IMR-90 (cell line): ENCODE measurements at regions not wholly inside any gene's neighbourhood (a gene's known extent, or its start where the extent isn't known, plus 50 kb on each side); places are given as distances from the start of the nearest gene placed in this dataset.

Experiments
- ATAC-seq: fragments of 200-7000 bp; cut with Tn5 transposase; 2 replicates; pipeline ENCODE4 v1.9.1; 2020; ENCODE audit warnings: low read depth, mild to moderate bottlenecking, moderate library complexity
- BruUV-seq: library from RNA; stranded (reverse); fragments of 400-500 nt; replicated peaks from 2 replicates; lab custom pipeline; 2021; lab: Mats Ljungman, UMichigan
- CTCF ChIA-PET: fragments of 300-600 bp; formaldehyde crosslinking; extraction: SDS; loops from one replicate; lab custom pipeline; 2021; ENCODE audit warnings: antibody characterized with exemption; lab: Yijun Ruan, JAX
- POLR2A ChIA-PET: fragments of 300-600 bp; sonication (Branson Sonifier 250); formaldehyde crosslinking; loops from one replicate; lab custom pipeline; 2022; ENCODE audit warnings: antibody characterized with exemption; ENCODE audit not compliant: unreplicated experiment; lab: Charles Lee
- DNase-seq: peaks from one replicate; pipeline ENCODE4 v3.0.0; 2013
- H2AFZ ChIP-seq: replicated peaks from 2 replicates; pipeline ENCODE3; 2013; ENCODE audit warnings: low read length, mild to moderate bottlenecking; ENCODE audit not compliant: poor library complexity
- H2AK5ac ChIP-seq: 2 replicates; pipeline ENCODE4 v1.6.1; 2013; ENCODE audit warnings: low read depth, low read length, inconsistent platforms
- H2AK9ac ChIP-seq: replicated peaks from 2 replicates; pipeline ENCODE3; 2013; ENCODE audit warnings: mild to moderate bottlenecking, low read depth, low read length, moderate library complexity; ENCODE audit not compliant: poor library complexity
- H2BK120ac ChIP-seq: 2 replicates; pipeline ENCODE4 v1.6.1; 2013; ENCODE audit warnings: low read depth, low read length, inconsistent platforms
- H2BK15ac ChIP-seq: 3 replicates; pipeline ENCODE4 v1.6.1; 2013; ENCODE audit warnings: low read depth, low read length, inconsistent platforms
- H2BK20ac ChIP-seq: 2 replicates; pipeline ENCODE4 v1.6.1; 2013; ENCODE audit warnings: low read depth, mild to moderate bottlenecking, inconsistent platforms, low read length, moderate library complexity
- H2BK5ac ChIP-seq: 2 replicates; pipeline ENCODE4 v1.6.1; 2013; ENCODE audit warnings: mild to moderate bottlenecking, low read depth, low read length, inconsistent platforms; ENCODE audit not compliant: poor library complexity, severe bottlenecking
- H3K14ac ChIP-seq: replicated peaks from 2 replicates; pipeline ENCODE4 v1.6.1; 2013; ENCODE audit warnings: low read depth, low read length, inconsistent platforms
- H3K18ac ChIP-seq: 2 replicates; pipeline ENCODE4 v1.6.1; 2013; ENCODE audit warnings: low read depth, low read length, control low read depth
- H3K23ac ChIP-seq: 2 replicates; pipeline ENCODE4 v1.6.1; 2013; ENCODE audit warnings: low read depth, low read length, inconsistent platforms
- H3K27ac ChIP-seq: 2 replicates; pipeline ENCODE4 v1.5.1; 2013; ENCODE audit warnings: mild to moderate bottlenecking, control low read depth, low read length; ENCODE audit not compliant: insufficient read depth
- H3K27me3 ChIP-seq: 2 replicates; pipeline ENCODE4 v1.6.1; 2013; ENCODE audit warnings: low read length; ENCODE audit not compliant: control insufficient read depth, insufficient read depth
- H3K36me3 ChIP-seq: 2 replicates; pipeline ENCODE4 v1.6.1; 2013; ENCODE audit warnings: low read length, mixed read lengths; ENCODE audit not compliant: control insufficient read depth, insufficient read depth
- H3K4ac ChIP-seq: 2 replicates; pipeline ENCODE4 v1.6.1; 2013; ENCODE audit warnings: low read depth, low read length, inconsistent platforms
- H3K4me1 ChIP-seq: 2 replicates; pipeline ENCODE4 v1.6.1; 2013; ENCODE audit warnings: low read length, mixed read lengths; ENCODE audit not compliant: control insufficient read depth, insufficient read depth
- H3K4me2 ChIP-seq: 2 replicates; pipeline ENCODE4 v1.6.1; 2013; ENCODE audit warnings: low read depth, mild to moderate bottlenecking, control low read depth, low read length, moderate library complexity
- H3K4me3 ChIP-seq: 2 replicates; pipeline ENCODE4 v1.5.1; 2013; ENCODE audit warnings: low read depth, mild to moderate bottlenecking, control low read depth, low read length, moderate library complexity; ENCODE audit not compliant: insufficient read depth
- H3K56ac ChIP-seq: 2 replicates; pipeline ENCODE4 v1.6.1; 2013; ENCODE audit warnings: low read length, inconsistent platforms; ENCODE audit not compliant: insufficient read depth; ENCODE audit errors: extremely low read depth
- H3K79me1 ChIP-seq, 2 experiments: 2 replicates each; pipeline ENCODE4 v1.6.1; 2013; ENCODE audit warnings: low read length in 2 of 2, inconsistent platforms in 1 of 2, low read depth in 1 of 2
- H3K9ac ChIP-seq: 2 replicates; pipeline ENCODE4 v1.6.1; 2013; ENCODE audit warnings: low read depth, low read length, control low read depth
- H3K9me1 ChIP-seq: 2 replicates; pipeline ENCODE4 v1.6.1; 2013; ENCODE audit warnings: low read length, inconsistent platforms; ENCODE audit not compliant: insufficient read depth
- H3K9me3 ChIP-seq: 2 replicates; pipeline ENCODE4 v1.6.1; 2013; ENCODE audit warnings: low read length; ENCODE audit not compliant: control insufficient read depth, insufficient read depth
- H4K20me1 ChIP-seq: 2 replicates; pipeline ENCODE4 v1.6.1; 2013; ENCODE audit warnings: low read length, inconsistent platforms; ENCODE audit not compliant: insufficient read depth
- H4K5ac ChIP-seq: 2 replicates; pipeline ENCODE4 v1.6.1; 2013; ENCODE audit warnings: mild to moderate bottlenecking, low read depth, low read length, control low read depth
- H4K8ac ChIP-seq, 2 experiments: 2 replicates each; pipeline ENCODE4 v1.6.1; 2013; ENCODE audit warnings: low read depth in 2 of 2, low read length in 2 of 2, control low read depth in 1 of 2, inconsistent platforms in 1 of 2
- H4K91ac ChIP-seq: 2 replicates; pipeline ENCODE4 v1.6.1; 2013; ENCODE audit warnings: low read depth, low read length, inconsistent platforms; ENCODE audit not compliant: insufficient read depth
- BHLHE40 ChIP-seq: fragments of 150-350 bp; IDR thresholded peaks from 2 replicates; pipeline ENCODE4 v1.6.1; 2016; ENCODE audit warnings: mild to moderate bottlenecking, low read depth, low read length
- CEBPB ChIP-seq: IDR thresholded peaks from 2 replicates; pipeline ENCODE4 v1.6.1; 2012; ENCODE audit warnings: low read depth, low read length, improper control_type of control experiment
- CHD1 ChIP-seq: IDR thresholded peaks from 2 replicates; pipeline ENCODE4 v1.6.1; 2012; ENCODE audit warnings: low read depth, low read length, improper control_type of control experiment
- CTCF ChIP-seq: conservative IDR thresholded peaks from 2 replicates; pipeline ENCODE4 v1.5.1; 2012; ENCODE audit warnings: mild to moderate bottlenecking, low read depth, low read length, improper control_type of control experiment
- ELK1 ChIP-seq: fragments of 150-350 bp; IDR thresholded peaks from 2 replicates; pipeline ENCODE4 v1.6.1; 2016; ENCODE audit warnings: low read depth, mild to moderate bottlenecking, low read length, moderate library complexity, borderline replicate concordance
- FOS ChIP-seq: fragments of 150-350 bp; IDR thresholded peaks from 2 replicates; pipeline ENCODE4 v1.6.1; 2016; ENCODE audit warnings: low read depth, low read length
- MAFK ChIP-seq: IDR thresholded peaks from 2 replicates; pipeline ENCODE4 v1.6.1; 2012; ENCODE audit warnings: low read depth, low read length, improper control_type of control experiment
- MXI1 ChIP-seq: IDR thresholded peaks from 2 replicates; pipeline ENCODE4 v1.6.1; 2012; ENCODE audit warnings: low read depth, mild to moderate bottlenecking, low read length, moderate library complexity, borderline replicate concordance
- NFE2L2 ChIP-seq: fragments of 150-350 bp; IDR thresholded peaks from 2 replicates; pipeline ENCODE4 v1.6.1; 2016; ENCODE audit warnings: low read depth, mild to moderate bottlenecking, low read length
- POLR2A ChIP-seq: IDR thresholded peaks from 2 replicates; pipeline ENCODE4 v1.6.1; 2012; ENCODE audit warnings: mild to moderate bottlenecking, low read depth, low read length
- RAD21 ChIP-seq: IDR thresholded peaks from 2 replicates; pipeline ENCODE4 v1.6.1; 2012; ENCODE audit warnings: low read length, improper control_type of control experiment
- RCOR1 ChIP-seq: IDR thresholded peaks from 2 replicates; pipeline ENCODE4 v1.6.1; 2012; ENCODE audit warnings: mild to moderate bottlenecking, low read length, improper control_type of control experiment; ENCODE audit not compliant: insufficient replicate concordance
- RFX5 ChIP-seq: IDR thresholded peaks from 2 replicates; pipeline ENCODE4 v1.8.0; 2012; ENCODE audit warnings: low read depth, mild to moderate bottlenecking, low read length, moderate library complexity
- SMC3 ChIP-seq: fragments of 150-350 bp; IDR thresholded peaks from 2 replicates; pipeline ENCODE4 v1.6.1; 2016; ENCODE audit warnings: low read depth, mild to moderate bottlenecking, antibody characterized with exemption, low read length, moderate library complexity
- USF2 ChIP-seq: fragments of 150-350 bp; IDR thresholded peaks from 2 replicates; pipeline ENCODE4 v1.6.1; 2017; ENCODE audit warnings: mild to moderate bottlenecking, antibody characterized with exemption, low read length, low read depth
- WGBS, 2 experiments: methylation state at CpG; one replicate each; pipeline versions ENCODE4 v1.1.5 to v1.1.7; 2013; ENCODE audit warnings: missing lambda C conversion rate in 2 of 2; ENCODE audit not compliant: insufficient read length in 1 of 2; ENCODE audit errors: extremely low coverage in 2 of 2; 5-methylcytosine and 5-hydroxymethylcytosine counted together
- dilution Hi-C: fragments of 300-500 bp; cut with HindIII; formaldehyde crosslinking; loops from one replicate; pipeline ENCODE4 v1.14.3; 2018; ENCODE audit warnings: low sequenced_read_pairs; ENCODE audit not compliant: unreplicated experiment
- in situ Hi-C: fragments of 300-500 bp; cut with MboI; formaldehyde crosslinking; loops from 3 replicates; pipeline ENCODE4 v1.14.3; 2019; ENCODE audit warnings: low sequenced_read_pairs, inconsistent platforms, mixed read lengths
- intact Hi-C: fragments of 100-400 bp; cut with micrococcal nuclease; formaldehyde crosslinking; loops from 2 replicates; pipeline ENCODE4 v1.10.0; 2022

- no peak overlapping the region for H2BK15ac ChIP-seq
- no peaks in the 10 kb centered on the region for H3K36me3 ChIP-seq
- no peak overlapping the region for H3K56ac ChIP-seq
- H3K4me2 ChIP-seq, result no peak overlapping the region
- H3K79me1 ChIP-seq, result no peaks in the 10 kb centered on the region
- WGBS, 2 experiments, result no CpG with 5 or more reads among the region's 1 CpG
- H3K9me3 ChIP-seq, result no peaks in the 10 kb centered on the region
- H3K23ac ChIP-seq, result no peak overlapping the region
- ChIA-PET CTCF (no interaction called here), POLR2A (no interaction called here)
- H4K20me1 ChIP-seq, result no peaks in the 10 kb centered on the region
- in situ Hi-C loops (no loop called here), intact Hi-C loops (no loop called here), dilution Hi-C loops (no loop called here)
- no peak overlapping the region for H4K5ac ChIP-seq
- no peak overlapping the region for H4K91ac ChIP-seq
- H2BK120ac ChIP-seq, result no peak overlapping the region
- no peaks in the 10 kb centered on the region for H3K4me1 ChIP-seq
- no peak overlapping the region for H3K4me3 ChIP-seq
- H3K4ac ChIP-seq, result no peak overlapping the region
- no peak overlapping the region for H3K14ac ChIP-seq
- DNase-seq (no peak), ATAC-seq (no peak)
- H3K27me3 ChIP-seq, result no peaks in the 10 kb centered on the region
- BruUV-seq, result no TSS peak
- no peak overlapping the region for H2AK9ac ChIP-seq
- H2AFZ ChIP-seq, result no peak overlapping the region
- no peak overlapping the region for H4K8ac ChIP-seq
- H3K18ac ChIP-seq, result no peak overlapping the region
- TF ChIP-seq MXI1 (no peak), POLR2A (no peak), CHD1 (no peak), RAD21 (no peak), BHLHE40 (no peak), SMC3 (no peak), MAFK (no peak), CEBPB (no peak), FOS (no peak), RCOR1 (no peak), ELK1 (no peak), USF2 (no peak), RFX5 (no peak), NFE2L2 (no peak), CTCF (no peak)
- no peak overlapping the region for H3K27ac ChIP-seq
- H2BK5ac ChIP-seq, result no peak overlapping the region
- H2BK20ac ChIP-seq, result no peak overlapping the region
- no peak overlapping the region for H3K9ac ChIP-seq
- H2AK5ac ChIP-seq, result no peak overlapping the region
- H3K9me1 ChIP-seq, result no peaks in the 10 kb centered on the region
These were observed 282.8 kb upstream of the RPS23 start for GRCh38 chr5:82560969-82561368.
